Embryonic facial prominence (tissue), 1 donor: ENCODE measurements at regions not wholly inside any gene's neighbourhood (a gene's known extent, or its start where the extent isn't known, plus 50 kb on each side); places are given as distances from the start of the nearest gene placed in this dataset.

Experiments
- DNase-seq: peaks from one replicate; pipeline ENCODE4 v3.0.0-alpha.2; 2016; ENCODE audit errors: extremely low spot score

GRCh38 chr13:100855151-100855550 is 180.6 kb upstream of the TMTC4 start:
- DNase-seq, result no peak

DNA sequence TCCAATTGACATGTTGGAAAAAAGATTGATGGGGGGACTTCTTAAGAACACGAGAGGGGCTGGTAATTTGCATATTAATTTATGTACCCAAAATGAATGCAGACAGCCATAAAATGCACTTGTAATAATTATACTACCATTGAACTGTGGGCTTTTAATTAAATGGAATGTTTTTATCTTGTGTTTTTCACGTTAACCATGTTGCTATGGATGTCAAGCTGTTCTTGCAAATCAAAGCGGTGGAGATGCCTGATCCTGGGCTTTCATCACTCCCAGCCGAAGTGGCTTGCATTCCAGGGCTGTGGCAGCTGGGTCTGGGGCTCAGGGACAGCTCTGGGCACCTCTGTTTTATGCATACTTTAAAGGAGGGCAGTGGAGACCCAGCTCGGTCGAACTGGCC is 179.4 kb upstream of the TMTC4 start:
- DNase-seq, result no peak

DNA sequence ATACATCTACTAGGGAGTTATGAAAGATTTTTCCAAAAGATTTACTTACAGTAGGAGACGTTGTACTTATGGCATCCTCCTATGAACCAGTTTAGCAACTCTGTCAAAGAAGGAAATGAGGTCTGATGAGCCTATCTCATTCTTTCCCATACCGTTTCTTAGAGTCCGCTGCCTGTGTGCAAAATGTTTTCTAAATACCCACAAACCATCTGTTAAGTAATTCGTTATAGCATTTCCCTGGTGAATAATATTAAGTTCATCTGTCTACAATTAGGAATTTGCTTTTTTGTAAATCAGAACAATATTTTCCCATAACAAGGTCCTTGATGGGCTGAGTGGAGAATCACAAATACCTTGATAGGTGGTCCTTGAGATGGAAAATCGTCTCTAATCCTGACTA is 178.8 kb upstream of the TMTC4 start:
- no peak for DNase-seq

GRCh38 chr13:100852146-100852545 is 177.6 kb upstream of the TMTC4 start:
- no peak for DNase-seq

DNA sequence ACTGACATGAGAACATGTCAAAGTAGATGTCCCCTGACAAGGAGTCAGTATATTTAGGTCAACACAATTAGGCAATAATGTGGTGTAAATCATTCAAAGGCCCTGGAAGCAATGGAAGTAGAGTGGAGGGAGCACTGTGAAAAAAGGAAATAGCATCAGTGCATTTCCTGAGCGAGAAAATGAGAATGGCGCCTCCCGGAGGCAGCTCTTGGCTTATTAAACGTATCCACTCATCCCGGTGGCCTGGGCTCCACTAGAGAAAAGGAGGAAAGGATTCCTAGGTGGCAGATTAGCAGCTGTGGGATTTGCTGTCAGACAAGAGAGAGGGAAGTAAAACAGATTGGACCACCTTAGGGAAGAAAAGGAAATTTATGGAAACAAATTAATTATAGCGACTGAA is 173.7 kb upstream of the TMTC4 start:
- DNase-seq, result no peak

DNA sequence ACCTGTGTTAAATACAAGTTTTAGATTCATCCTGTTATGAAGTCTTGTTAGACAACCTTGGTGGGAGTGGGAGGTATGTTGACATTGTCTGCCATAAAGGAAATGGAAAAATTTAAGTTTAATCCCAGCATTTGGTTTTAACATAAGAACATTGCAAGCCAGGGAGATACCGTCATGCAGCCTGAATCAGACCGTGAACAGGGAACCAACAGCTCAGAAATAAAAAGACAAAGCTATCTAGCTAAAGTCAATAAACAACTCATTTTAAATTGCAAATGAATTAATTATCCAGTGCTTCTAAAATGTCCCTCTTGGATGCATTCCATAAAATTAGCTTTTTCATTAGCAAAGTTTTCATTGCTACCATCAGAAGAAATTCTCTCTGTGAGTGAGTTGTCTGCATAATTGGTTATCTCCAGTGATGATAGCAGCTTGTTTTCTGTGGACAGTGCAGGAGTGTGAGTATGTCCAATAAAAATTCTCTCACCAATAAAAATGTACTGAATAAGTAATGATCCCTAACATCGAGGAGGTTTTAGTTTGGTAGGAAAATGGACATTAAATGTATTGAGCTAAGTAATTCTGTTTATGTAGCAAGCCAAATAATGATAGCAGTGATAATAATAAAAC is 170.6 kb upstream of the TMTC4 start:
- no peak for DNase-seq

DNA sequence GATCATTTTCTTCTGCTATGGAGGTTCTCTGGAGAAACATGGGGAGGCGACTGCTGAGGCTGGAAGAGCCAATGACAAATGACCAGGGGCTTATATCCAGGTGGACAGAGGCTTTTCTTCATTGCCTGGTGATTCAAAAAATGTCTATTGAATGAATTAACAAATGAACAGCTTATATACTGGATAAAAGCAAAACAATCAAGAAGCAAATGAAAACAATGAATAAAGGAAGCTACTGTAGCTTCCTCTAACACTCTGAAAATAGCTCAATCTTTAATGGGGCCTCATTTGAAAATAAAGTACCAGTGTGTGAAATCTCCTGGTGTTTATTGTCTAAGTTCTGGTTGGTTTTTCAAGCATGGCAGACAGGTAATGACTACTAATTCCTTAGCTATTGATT is 167.5 kb upstream of the TMTC4 start:
- DNase-seq, result no peak

- no peak for DNase-seq
Measured at GRCh38 chr13:100838387-100838786, 163.8 kb upstream of the TMTC4 start.

DNA sequence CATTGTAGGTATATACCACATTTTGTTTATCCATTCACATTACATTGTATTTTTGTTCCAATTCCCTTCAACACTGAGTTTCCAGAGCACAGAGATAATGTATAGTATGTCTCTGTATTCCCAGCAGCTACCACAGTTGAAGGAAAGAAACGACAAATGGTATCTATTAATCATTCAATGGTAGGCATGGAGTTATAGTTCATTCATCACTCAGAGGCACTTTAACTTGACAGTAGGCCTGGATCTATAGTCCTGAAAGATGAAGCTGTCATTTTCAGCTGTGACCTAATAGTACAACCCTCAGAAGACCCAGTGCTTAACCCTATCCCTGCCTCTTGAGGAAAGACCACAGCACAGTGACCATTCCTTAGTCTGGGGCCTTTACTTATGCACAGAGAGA is 163.0 kb upstream of the TMTC4 start:
- no peak for DNase-seq

DNA sequence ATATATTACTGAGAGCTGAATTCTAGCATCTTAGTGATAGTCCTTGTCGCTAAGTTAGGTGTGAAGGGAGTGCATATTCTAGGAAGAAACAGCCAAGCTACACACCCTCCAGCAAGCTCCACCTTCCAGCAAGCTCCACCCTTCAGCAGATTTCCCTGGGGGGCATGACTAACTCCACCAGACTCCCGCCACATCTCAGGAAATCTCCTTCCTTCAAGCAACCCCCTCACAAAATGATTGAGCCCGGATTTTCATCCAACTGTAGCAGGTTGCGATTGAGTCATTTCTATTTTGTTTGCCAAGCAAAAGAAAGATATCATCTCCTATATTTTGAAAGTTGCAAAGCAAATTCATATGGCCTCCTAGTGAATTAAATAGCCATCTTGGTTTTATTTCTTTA is 162.1 kb upstream of the TMTC4 start:
- no peak for DNase-seq

DNA sequence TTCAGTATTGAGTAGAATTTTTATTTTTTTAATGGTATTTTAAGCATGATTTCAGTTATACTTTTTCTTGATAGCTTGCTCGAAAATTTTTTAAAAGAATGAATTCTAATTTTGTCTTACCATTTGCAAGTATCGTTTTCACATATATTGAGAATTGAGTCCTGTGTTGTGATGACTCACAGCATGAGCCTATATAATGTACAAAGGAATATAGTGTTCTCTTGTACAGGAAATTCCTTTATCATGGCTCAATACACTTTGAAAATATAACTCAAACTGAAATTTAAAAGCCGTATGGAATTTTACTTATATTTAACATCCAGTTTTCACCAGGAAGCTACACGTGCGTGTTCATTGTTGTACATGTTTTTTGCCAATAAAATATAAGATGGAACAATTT is 161.1 kb upstream of the TMTC4 start:
- no peak for DNase-seq

DNA sequence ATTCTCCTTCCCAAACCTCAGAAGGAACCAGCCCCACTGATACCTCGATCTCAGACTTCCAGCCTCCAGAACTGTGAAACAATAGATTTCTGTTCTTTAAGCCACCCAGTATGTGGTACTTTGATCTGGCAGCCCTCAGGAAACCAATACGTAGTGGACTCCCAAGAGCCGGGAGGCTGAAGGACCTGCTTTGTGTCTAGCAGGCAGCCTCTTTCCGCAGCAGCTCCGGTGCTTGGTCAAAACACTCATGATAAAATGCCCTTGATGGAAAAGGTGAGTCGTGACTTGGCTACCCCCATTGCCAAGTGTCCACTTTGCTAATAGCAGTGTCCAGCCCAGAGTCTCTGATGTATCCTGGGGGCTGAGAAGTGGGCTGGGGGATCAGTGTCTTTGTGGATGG is 158.8 kb upstream of the TMTC4 start:
- DNase-seq, result no peak

GRCh38 chr13:100828226-100828625 is 153.6 kb upstream of the TMTC4 start:
- DNase-seq, result no peak

DNA sequence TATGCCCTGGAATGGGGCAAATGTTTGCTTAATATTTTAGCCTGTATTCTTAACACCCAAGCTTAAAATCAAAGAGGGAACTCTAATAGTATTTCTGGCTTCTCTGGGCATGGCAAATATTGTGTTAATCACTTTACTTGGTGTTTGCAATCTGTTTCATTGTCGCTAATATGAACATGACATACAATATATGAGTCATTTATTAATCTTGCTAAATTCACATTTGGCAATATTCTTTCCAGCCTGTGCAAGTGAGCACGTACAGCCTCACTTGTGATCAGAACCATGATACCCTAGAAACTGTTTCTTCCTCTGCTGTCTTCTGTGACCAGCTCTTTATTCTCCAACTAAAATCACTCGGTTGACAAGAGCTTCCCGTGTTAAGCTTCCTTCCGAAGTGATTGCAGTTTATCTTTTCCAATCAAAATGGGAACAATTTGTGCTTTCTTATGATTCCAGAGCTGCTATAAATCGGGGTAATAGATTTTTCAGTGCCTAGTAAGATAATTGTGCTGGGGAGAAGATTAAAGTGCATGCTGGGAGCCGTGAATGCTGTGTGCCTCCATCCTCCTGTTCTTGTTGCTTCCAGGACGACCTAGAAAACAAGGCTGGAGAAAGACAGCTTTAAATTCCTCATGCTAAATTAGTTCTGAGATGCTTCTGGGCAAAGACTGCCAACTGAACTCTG is 153.0 kb upstream of the TMTC4 start:
- no peak for DNase-seq

- no peak for DNase-seq
Measured at GRCh38 chr13:100826441-100826840, 151.8 kb upstream of the TMTC4 start.

- no peak for DNase-seq
Measured at GRCh38 chr13:100825557-100825956, 151.0 kb upstream of the TMTC4 start.

- no peak for DNase-seq
Measured at GRCh38 chr13:100824366-100824765, 149.8 kb upstream of the TMTC4 start.

DNA sequence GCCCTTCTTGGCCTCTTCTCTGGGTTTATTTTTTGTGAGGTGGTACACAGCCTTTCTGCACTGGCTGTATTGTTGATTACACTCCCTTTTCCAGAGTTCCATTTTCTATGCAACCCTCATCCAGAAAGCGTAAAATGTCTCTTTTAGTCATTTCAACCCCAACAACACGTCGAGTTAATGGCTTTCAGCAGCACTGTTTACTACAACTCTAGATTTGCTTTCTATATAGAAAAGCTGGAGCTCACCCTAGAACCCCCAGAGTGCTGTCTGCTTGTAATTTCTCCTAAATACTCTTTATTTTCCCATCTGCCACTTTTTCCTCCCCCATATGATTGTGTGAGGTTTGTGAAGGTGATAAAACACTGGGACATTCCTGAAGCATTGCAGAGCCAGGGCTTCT is 148.9 kb upstream of the TMTC4 start:
- no peak for DNase-seq

DNA sequence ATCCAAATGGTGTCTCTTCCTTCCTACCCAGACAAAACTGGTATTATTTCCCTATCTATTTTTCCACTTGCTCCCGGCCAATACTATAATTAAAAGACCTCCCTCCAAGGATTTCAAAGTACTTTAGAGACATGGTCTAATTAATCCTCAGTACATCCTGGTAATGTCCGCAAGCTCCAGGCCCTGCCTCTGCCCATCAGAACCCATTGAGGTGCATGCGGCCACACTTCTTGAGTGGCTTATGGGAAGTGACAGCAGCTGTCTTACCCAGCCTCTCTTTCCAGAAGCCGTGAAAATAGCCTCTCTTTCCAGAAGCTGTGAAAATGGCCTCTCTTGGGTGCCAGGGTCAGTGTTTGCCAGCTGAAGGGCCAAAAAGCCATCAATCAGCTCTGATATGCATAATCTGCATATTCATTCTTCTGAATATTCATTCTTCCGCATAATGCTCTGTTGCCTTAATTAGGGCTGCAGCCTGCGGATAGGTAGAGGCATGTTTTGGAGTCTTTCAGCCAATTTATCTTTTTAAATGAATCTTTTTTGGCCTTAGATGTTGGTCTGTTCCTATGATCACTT is 148.4 kb upstream of the TMTC4 start:
- no peak for DNase-seq

DNA sequence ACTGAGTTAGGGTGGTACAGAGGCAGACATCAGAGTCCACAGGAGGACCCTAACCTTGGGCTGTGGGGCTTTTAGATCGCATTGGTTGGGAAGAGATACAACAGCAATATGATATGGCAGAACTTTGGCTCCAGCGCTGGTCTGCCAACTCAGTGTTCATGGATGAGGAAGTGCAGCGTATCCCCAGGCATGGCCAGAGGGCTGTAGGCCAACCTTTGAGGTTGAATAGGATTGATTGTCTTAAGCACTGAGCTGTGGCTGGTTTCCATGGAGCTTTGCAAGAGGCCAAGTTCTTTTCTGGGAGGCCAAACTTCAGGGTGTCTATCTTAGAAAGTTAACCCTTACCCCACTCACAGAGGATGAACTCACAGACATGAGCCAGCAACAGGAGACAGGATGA is 144.1 kb upstream of the TMTC4 start:
- DNase-seq, result no peak

DNA sequence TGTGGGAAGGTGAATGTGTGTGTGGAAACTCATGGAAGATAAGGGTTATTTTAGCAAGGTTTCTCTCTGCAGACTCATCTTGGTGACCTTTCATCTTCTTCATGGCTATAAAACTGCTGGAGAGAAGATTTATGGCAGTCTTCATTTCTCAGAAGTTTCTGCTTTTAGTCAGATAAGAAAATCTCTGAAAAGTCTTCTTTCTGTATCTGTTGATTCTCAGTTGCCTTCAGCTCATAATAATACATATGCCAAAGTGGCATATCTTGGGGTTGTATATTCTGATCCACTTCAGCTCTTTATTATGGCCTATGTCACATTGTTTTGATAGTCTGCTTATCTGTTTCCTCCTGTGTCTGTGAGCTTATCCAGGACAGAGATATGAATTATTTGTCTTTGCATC is 143.3 kb upstream of the TMTC4 start:
- no peak for DNase-seq

DNA sequence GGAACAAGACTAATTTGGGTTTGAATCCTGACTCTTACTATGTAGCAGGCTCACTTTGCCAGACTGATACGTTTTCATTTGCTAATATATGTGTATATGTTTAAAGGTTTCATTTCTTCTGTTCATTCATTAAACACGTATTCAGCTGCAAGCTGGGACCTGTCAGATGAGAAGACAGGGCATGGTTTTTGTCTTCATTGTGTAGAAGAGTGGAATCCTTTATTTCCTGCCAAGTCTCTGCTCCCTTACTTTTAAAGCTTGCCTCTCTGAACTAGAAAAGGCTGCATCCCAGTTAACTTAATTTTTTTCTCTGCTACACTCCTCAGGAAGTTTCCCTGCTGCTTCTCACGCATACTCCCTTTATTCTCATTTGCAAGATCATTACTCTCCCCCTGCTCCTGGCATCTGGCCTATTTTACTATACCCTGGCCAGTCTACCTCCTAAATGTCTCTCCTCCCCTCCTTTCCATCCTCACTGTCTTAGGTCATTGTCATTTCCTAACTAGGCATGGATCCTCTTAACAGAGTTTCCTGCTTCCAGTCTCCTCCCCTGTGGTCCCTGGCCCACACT is 141.0 kb upstream of the TMTC4 start:
- DNase-seq, result no peak

- no peak for DNase-seq
Measured at GRCh38 chr13:100812982-100813584, 138.5 kb upstream of the TMTC4 start.
